ENCODE measurements at regions not wholly inside any gene's neighbourhood (a gene's known extent, or its start where the extent isn't known, plus 50 kb on each side); places are given as distances from the start of the nearest gene placed in this dataset.

- POLR2A ChIA-PET, result no interaction called here
- CTCF ChIA-PET, result no interaction called here
Observed at GRCh38 chr9:29999645-30000044, 2384.8 kb upstream of the ACO1 start.

GRCh38 chr9:30010691-30011090 lies 2373.8 kb upstream of the ACO1 start:
- no peaks in the 10 kb centered on the region for H3K36me3 ChIP-seq (ENCODE audit: control insufficient read depth in 2 of 2, insufficient read depth in 1 of 2, low read length in 2 of 2)
- no peaks in the 10 kb centered on the region for H3K4me1 ChIP-seq (ENCODE audit: control insufficient read depth, insufficient read depth, low read length)
- POLR2A ChIA-PET, result no interaction called here
- H3K9me3 ChIP-seq (ENCODE audit: control insufficient read depth, insufficient read depth, low read depth, low read length), result no peaks in the 10 kb centered on the region
- CTCF ChIA-PET, result no interaction called here
- no peak for TF ChIP-seq ZBTB6 (tag by site-specific recombination; IDR thresholded peaks at IDR 0.05)
- no peak for TF ChIP-seq ZNF350 (tag by site-specific recombination; IDR thresholded peaks at IDR 0.05)
- no peak for TF ChIP-seq ZNF777 (tag by site-specific recombination; IDR thresholded peaks at IDR 0.05; ENCODE audit: borderline replicate concordance)
- no peak for TF ChIP-seq ZNF138 (tag by site-specific recombination; IDR thresholded peaks at IDR 0.05; ENCODE audit: borderline replicate concordance)
- no peak for TF ChIP-seq ZNF146 (tag by site-specific recombination; IDR thresholded peaks at IDR 0.05)
- TF ChIP-seq ZNF423 (tag by site-specific recombination; IDR thresholded peaks at IDR 0.05), result no peak
- no peak for TF ChIP-seq ZNF670 (tag by site-specific recombination; IDR thresholded peaks at IDR 0.05; ENCODE audit: low read depth)
- TF ChIP-seq KLF17 (tag by site-specific recombination; IDR thresholded peaks at IDR 0.05), result no peak
- no peak for TF ChIP-seq ZSCAN23 (tag by site-specific recombination; IDR thresholded peaks at IDR 0.05)
- no peak for TF ChIP-seq PRDM6 (tag by site-specific recombination; IDR thresholded peaks at IDR 0.05)
- H3K4me3 ChIP-seq (ENCODE audit: low read depth, low read length), result no peak overlapping the region
- H3K27ac ChIP-seq (ENCODE audit: extremely low read depth, low read depth, low read length), result no peak overlapping the region

More at GRCh38 chr9:29999645-30000044, 2384.8 kb upstream of the ACO1 start:
- H3K27ac ChIP-seq (ENCODE audit: extremely low read depth, low read depth, low read length), result no peak overlapping the region
- no peaks in the 10 kb centered on the region for H3K4me1 ChIP-seq (ENCODE audit: control insufficient read depth, insufficient read depth, low read length)
- no peak for TF ChIP-seq IKZF3 (tag by site-specific recombination; IDR thresholded peaks at IDR 0.05)
- H3K9me3 ChIP-seq (ENCODE audit: control insufficient read depth, insufficient read depth, low read depth, low read length), result no peaks in the 10 kb centered on the region
- H3K4me3 ChIP-seq (ENCODE audit: low read depth, low read length), result no peak overlapping the region
- H3K36me3 ChIP-seq (ENCODE audit: control insufficient read depth in 2 of 2, insufficient read depth in 1 of 2, low read length in 2 of 2), result no peaks in the 10 kb centered on the region

GRCh38 chr9:30012622-30013021 lies 2371.8 kb upstream of the ACO1 start:
- H3K9me3 ChIP-seq (ENCODE audit: control insufficient read depth, insufficient read depth, low read depth, low read length), result no peaks in the 10 kb centered on the region
- H3K4me1 ChIP-seq (ENCODE audit: control insufficient read depth, insufficient read depth, low read length), result no peaks in the 10 kb centered on the region
- no peaks in the 10 kb centered on the region for H3K36me3 ChIP-seq (ENCODE audit: control insufficient read depth in 2 of 2, insufficient read depth in 1 of 2, low read length in 2 of 2)
- CTCF ChIA-PET, result no interaction called here
- POLR2A ChIA-PET, result no interaction called here
- no peak overlapping the region for H3K4me3 ChIP-seq (ENCODE audit: low read depth, low read length)
- no peak overlapping the region for H3K27ac ChIP-seq (ENCODE audit: extremely low read depth, low read depth, low read length)
- TF ChIP-seq ZNF24 (tag by site-specific recombination; IDR thresholded peaks at IDR 0.05) (no peak), KLF16 (tag by site-specific recombination; IDR thresholded peaks at IDR 0.05) (no peak), ZNF621 (tag by site-specific recombination; IDR thresholded peaks at IDR 0.05) (no peak), ZNF76 (tag by site-specific recombination; IDR thresholded peaks at IDR 0.05; ENCODE audit: borderline replicate concordance, low read depth) (no peak)

GRCh38 chr9:30015073-30015472 lies 2369.4 kb upstream of the ACO1 start:
- ChIA-PET POLR2A (no interaction called here), CTCF (interaction anchor here (0.6 kb wide), 1 partner anchor 14 kb away, joined by 3 read pairs; no protein-coding TSS in a partner anchor)
- no peaks in the 10 kb centered on the region for H3K36me3 ChIP-seq (ENCODE audit: control insufficient read depth in 2 of 2, insufficient read depth in 1 of 2, low read length in 2 of 2)
- no peaks in the 10 kb centered on the region for H3K9me3 ChIP-seq (ENCODE audit: control insufficient read depth, insufficient read depth, low read depth, low read length)
- no peak overlapping the region for H3K4me3 ChIP-seq (ENCODE audit: low read depth, low read length)
- H3K27ac ChIP-seq (ENCODE audit: extremely low read depth, low read depth, low read length), result no peak overlapping the region
- no peaks in the 10 kb centered on the region for H3K4me1 ChIP-seq (ENCODE audit: control insufficient read depth, insufficient read depth, low read length)
- TF ChIP-seq GLIS1 (tag by site-specific recombination; IDR thresholded peaks at IDR 0.05), result no peak
- TF ChIP-seq ZNF133 (tag by site-specific recombination; IDR thresholded peaks at IDR 0.05), result no peak
- no peak for TF ChIP-seq PBX3 (CRISPR knock-in tag; IDR thresholded peaks at IDR 0.05)
- no peak for TF ChIP-seq ATF2 (tag by site-specific recombination; IDR thresholded peaks at IDR 0.05; ENCODE audit: low read depth)
- TF ChIP-seq ZNF626 (tag by site-specific recombination; IDR thresholded peaks at IDR 0.05), result no peak
- no peak for TF ChIP-seq ZBTB26 (tag by site-specific recombination; optimal IDR thresholded peaks at IDR 0.05)
- no peak for TF ChIP-seq ZBTB1 (tag by site-specific recombination; IDR thresholded peaks at IDR 0.05)

Data from HEK293 (cell line).